Testis (tissue), 2 donors: ENCODE measurements at regions not wholly inside any gene's neighbourhood (a gene's known extent, or its start where the extent isn't known, plus 50 kb on each side); places are given as distances from the start of the nearest gene placed in this dataset.

ENCODE experiments used
- CTCF ChIP-seq, 3 experiments: fragments of 450-650 bp in 2 of 3; fragments of 200-600 bp in 1 of 3; sonication (generic) in 1 of 3; IDR thresholded peaks; one replicate each; pipeline ENCODE4 v1.5.1; 2016 to 2019; ENCODE audit warnings: antibody characterized with exemption in 3 of 3, mild to moderate bottlenecking in 2 of 3, moderate library complexity in 1 of 3
- POLR2A ChIP-seq: fragments of 450-650 bp; IDR thresholded peaks from one replicate; pipeline ENCODE4 v1.6.1; 2017; ENCODE audit warnings: antibody characterized with exemption, mild to moderate bottlenecking, moderate library complexity

GRCh38 chr1:175861626-175862367 is 118.4 kb upstream of the TNR start:
- no peak for TF ChIP-seq POLR2A
- no peak for TF ChIP-seq CTCF (IDR thresholded peaks at IDR 0.05)
